ENCODE measurements at regions not wholly inside any gene's neighbourhood (a gene's known extent, or its start where the extent isn't known, plus 50 kb on each side); places are given as distances from the start of the nearest gene placed in this dataset.

GRCh38 chr4:3347871-3348270 is 55.0 kb downstream of the RGS12 start:
- DNase-seq = no peak
- no peaks in the 10 kb centered on the region for H3K9me3 ChIP-seq
- 86 to 90% methylated on average over 4 of the region's 4 CpGs for WGBS, 2 donors
- H3K27me3 ChIP-seq = no peaks in the 10 kb centered on the region
- peaks cover 0 to 6% (median 3%) of the 10 kb centered on the region in 4 donors for H3K4me1 ChIP-seq
- TF ChIP-seq POLR2A (IDR thresholded peaks at IDR 0.05) = no peak
- H3K27ac ChIP-seq = no peak overlapping the region
- no peak overlapping the region for H3K4me3 ChIP-seq
- intact Hi-C loops (cut with DNase I) = loop anchor here (5.0 kb wide), 1 partner anchor 134 kb away; no protein-coding TSS in a partner anchor
- peaks cover 0 to 10% (median 0%) of the 10 kb centered on the region in 4 donors for H3K36me3 ChIP-seq

DNA sequence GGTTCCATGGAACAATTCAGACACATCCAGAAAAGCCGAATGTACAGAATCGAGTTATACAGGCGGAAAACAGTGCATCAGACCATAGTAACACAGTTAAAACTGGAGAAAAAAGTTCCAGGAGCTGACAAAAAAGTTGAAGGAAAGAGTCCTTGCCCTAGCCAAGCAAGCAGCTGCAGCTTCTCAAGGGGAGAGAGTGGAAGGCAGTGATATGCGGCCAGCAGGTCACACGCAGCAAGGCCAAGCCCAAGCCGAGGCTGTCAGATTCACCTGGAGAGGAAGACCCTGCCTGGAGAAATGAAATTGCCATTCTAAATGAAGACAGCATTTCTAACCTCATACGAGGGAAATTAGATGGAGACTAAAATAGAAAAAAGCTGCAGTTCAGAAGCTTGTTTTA is 55.8 kb downstream of the RGS12 start:
- TF ChIP-seq, protein P1, sequence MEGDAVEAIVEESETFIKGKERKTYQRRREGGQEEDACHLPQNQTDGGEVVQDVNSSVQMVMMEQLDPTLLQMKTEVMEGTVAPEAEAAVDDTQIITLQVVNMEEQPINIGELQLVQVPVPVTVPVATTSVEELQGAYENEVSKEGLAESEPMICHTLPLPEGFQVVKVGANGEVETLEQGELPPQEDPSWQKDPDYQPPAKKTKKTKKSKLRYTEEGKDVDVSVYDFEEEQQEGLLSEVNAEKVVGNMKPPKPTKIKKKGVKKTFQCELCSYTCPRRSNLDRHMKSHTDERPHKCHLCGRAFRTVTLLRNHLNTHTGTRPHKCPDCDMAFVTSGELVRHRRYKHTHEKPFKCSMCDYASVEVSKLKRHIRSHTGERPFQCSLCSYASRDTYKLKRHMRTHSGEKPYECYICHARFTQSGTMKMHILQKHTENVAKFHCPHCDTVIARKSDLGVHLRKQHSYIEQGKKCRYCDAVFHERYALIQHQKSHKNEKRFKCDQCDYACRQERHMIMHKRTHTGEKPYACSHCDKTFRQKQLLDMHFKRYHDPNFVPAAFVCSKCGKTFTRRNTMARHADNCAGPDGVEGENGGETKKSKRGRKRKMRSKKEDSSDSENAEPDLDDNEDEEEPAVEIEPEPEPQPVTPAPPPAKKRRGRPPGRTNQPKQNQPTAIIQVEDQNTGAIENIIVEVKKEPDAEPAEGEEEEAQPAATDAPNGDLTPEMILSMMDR (IDR thresholded peaks at IDR 0.05) = no peak
- no peak for TF ChIP-seq POLR2AphosphoS5 (IDR thresholded peaks at IDR 0.05)
- no peak for TF ChIP-seq POLR2A (IDR thresholded peaks at IDR 0.05)
- TF ChIP-seq EP300 (IDR thresholded peaks at IDR 0.05) = no peak
- peaks cover 0 to 6% (median 3%) of the 10 kb centered on the region in 4 donors for H3K4me1 ChIP-seq
- H3K27ac ChIP-seq = no peak overlapping the region
- no peak overlapping the region for H3K4me3 ChIP-seq
- peaks cover 0 to 3% (median 0%) of the 10 kb centered on the region in 4 donors for H3K36me3 ChIP-seq
- no peak for DNase-seq
- 84 to 91% methylated on average over 7 of the region's 7 CpGs for WGBS, 2 donors
- no peaks in the 10 kb centered on the region for H3K9me3 ChIP-seq
- no peaks in the 10 kb centered on the region for H3K27me3 ChIP-seq
- intact Hi-C loops (cut with DNase I) = loop anchor here (5.0 kb wide), 1 partner anchor 134 kb away; no protein-coding TSS in a partner anchor

DNA sequence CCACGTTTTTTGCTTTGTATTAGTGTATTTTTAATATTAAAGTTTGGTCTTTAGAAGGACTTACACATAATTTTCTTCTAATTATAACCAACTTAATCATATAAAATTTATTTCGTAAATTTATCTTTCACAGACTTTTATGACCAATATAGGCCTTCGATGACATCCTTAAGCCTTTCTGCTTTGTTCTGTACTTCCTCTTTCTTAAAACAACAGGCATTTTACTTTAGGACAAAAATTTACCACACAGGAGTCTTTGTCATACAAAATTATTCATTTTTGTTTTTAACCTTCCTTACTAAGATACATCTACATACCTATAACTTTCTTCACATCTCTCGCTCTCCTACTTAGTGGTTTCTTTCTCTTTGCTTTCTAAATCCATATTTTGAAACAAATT is 56.3 kb downstream of the RGS12 start:
- Histone ChIP-seq H3K4me3 (no peak overlapping the region), H3K36me3 (no peaks in the 10 kb centered on the region), H3K4me1 (peaks cover 0 to 6% (median 3%) of the 10 kb centered on the region in 4 donors), H3K27me3 (no peaks in the 10 kb centered on the region), H3K9me3 (no peaks in the 10 kb centered on the region), H3K27ac (no peak overlapping the region)
- TF ChIP-seq POLR2AphosphoS5 (IDR thresholded peaks at IDR 0.05) = no peak
- TF ChIP-seq, protein P1 (IDR thresholded peaks at IDR 0.05) = no peak
- TF ChIP-seq EP300 (IDR thresholded peaks at IDR 0.05) = no peak
- TF ChIP-seq POLR2A (IDR thresholded peaks at IDR 0.05) = no peak
- intact Hi-C loops (cut with DNase I) = loop anchor here (5.0 kb wide), 1 partner anchor 133 kb away; no protein-coding TSS in a partner anchor
- no peak for DNase-seq
- 82 to 85% methylated on average over 4 of the region's 4 CpGs for WGBS, 2 donors

GRCh38 chr4:3351997-3352396 is 59.2 kb downstream of the RGS12 start:
- Histone ChIP-seq H3K27me3 (no peaks in the 10 kb centered on the region), H3K27ac (no peak overlapping the region), H3K9me3 (no peaks in the 10 kb centered on the region), H3K4me1 (no peaks in the 10 kb centered on the region), H3K36me3 (no peaks in the 10 kb centered on the region), H3K4me3 (no peak overlapping the region)
- 93 to 96% methylated on average over 3 of the region's 3 CpGs for WGBS, 2 donors
- intact Hi-C loops (cut with DNase I) = no loop called here
- DNase-seq = no peak
- TF ChIP-seq, protein P1 (IDR thresholded peaks at IDR 0.05) = no peak
- TF ChIP-seq POLR2A (IDR thresholded peaks at IDR 0.05) = no peak
- no peak for TF ChIP-seq POLR2AphosphoS5 (IDR thresholded peaks at IDR 0.05)
- TF ChIP-seq EP300 (IDR thresholded peaks at IDR 0.05) = no peak

DNA sequence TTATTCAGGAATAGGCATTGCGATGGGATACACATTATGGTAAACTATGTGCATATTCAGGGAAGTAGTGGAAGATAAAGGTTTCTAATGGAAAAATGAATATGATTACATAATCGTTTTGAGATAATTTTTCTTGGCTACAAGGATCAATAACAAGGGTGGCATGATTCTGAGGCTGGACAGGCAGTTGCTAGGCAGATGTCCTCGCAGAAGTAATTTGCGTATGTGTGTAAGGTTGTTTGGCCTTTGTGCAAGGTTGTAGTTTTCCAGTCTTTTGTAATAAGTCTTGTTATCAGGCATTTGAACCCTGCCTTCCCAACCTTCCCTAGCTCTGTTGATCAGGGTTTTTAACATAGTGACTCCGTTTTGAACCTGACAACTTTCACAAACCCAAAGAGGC is 59.7 kb downstream of the RGS12 start:
- Histone ChIP-seq H3K9me3 (no peaks in the 10 kb centered on the region), H3K4me3 (no peak overlapping the region), H3K27ac (no peak overlapping the region), H3K27me3 (no peaks in the 10 kb centered on the region), H3K36me3 (no peaks in the 10 kb centered on the region), H3K4me1 (no peaks in the 10 kb centered on the region)
- WGBS, 2 donors = 97 to 98% methylated on average over 5 of the region's 5 CpGs
- intact Hi-C loops (cut with DNase I) = no loop called here
- no peak for DNase-seq
- TF ChIP-seq POLR2A (IDR thresholded peaks at IDR 0.05) = no peak
- TF ChIP-seq, protein P1 (IDR thresholded peaks at IDR 0.05) = no peak
- TF ChIP-seq POLR2AphosphoS5 (IDR thresholded peaks at IDR 0.05) = no peak
- TF ChIP-seq EP300 (IDR thresholded peaks at IDR 0.05) = no peak
